PC-3 (cell line): ENCODE measurements at regions not wholly inside any gene's neighbourhood (a gene's known extent, or its start where the extent isn't known, plus 50 kb on each side); places are given as distances from the start of the nearest gene placed in this dataset.

ENCODE experiments used
- ATAC-seq: fragments of 200-7000 bp; cut with Tn5 transposase; 2 replicates; pipeline ENCODE4 v1.9.1; 2020; ENCODE audit warnings: mild to moderate bottlenecking, moderate library complexity
- BruUV-seq: library from RNA; stranded (reverse); fragments of 400-500 nt; replicated peaks from 2 replicates; lab custom pipeline; 2021; lab: Mats Ljungman, UMichigan
- CTCF ChIA-PET: fragments of 300-600 bp; sonication (Branson Sonifier 250); formaldehyde crosslinking; loops from one replicate; lab custom pipeline; 2022; ENCODE audit warnings: antibody characterized with exemption; lab: Charles Lee
- POLR2A ChIA-PET: fragments of 300-600 bp; sonication (Branson Sonifier 250); formaldehyde crosslinking; loops from one replicate; lab custom pipeline; 2022; ENCODE audit warnings: antibody characterized with exemption; ENCODE audit not compliant: unreplicated experiment; lab: Charles Lee
- DNase-seq: peaks from one replicate; pipeline ENCODE4 v3.0.0-alpha.2; 2015
- H2AFZ ChIP-seq: fragments of 300-600 bp; sonication (generic); 2 replicates; pipeline ENCODE4 v1.6.0; 2016; ENCODE audit warnings: antibody characterized with exemption, low read length
- H3F3A ChIP-seq: fragments of 300-600 bp; sonication (generic); one replicate; pipeline ENCODE4 v1.6.0; 2017; ENCODE audit warnings: antibody characterized with exemption, low read length, control low read depth, mild to moderate bottlenecking; ENCODE audit not compliant: unreplicated experiment
- H3K27ac ChIP-seq: fragments of 300-600 bp; sonication (generic); 2 replicates; pipeline ENCODE4 v1.5.1; 2016; ENCODE audit warnings: mild to moderate bottlenecking, low read length
- H3K27me3 ChIP-seq: fragments of 300-600 bp; sonication (generic); 2 replicates; pipeline ENCODE4 v1.6.1; 2016; ENCODE audit warnings: low read length, mixed read lengths
- H3K36me3 ChIP-seq: fragments of 300-600 bp; sonication (generic); 2 replicates; pipeline ENCODE4 v1.6.1; 2016; ENCODE audit warnings: low read depth, mixed run types, low read length, mixed read lengths
- H3K4me1 ChIP-seq: fragments of 300-600 bp; sonication (generic); 2 replicates; pipeline ENCODE4 v1.5.1; 2016; ENCODE audit warnings: low read length; ENCODE audit not compliant: insufficient read depth
- H3K4me2 ChIP-seq: fragments of 300-600 bp; sonication (generic); 2 replicates; pipeline ENCODE4 v1.6.0; 2016; ENCODE audit warnings: low read length
- H3K4me3 ChIP-seq: fragments of 300-600 bp; sonication (generic); 2 replicates; pipeline ENCODE4 v1.5.1; 2016; ENCODE audit warnings: mild to moderate bottlenecking, low read length, mixed read lengths
- H3K79me2 ChIP-seq: fragments of 300-600 bp; sonication (generic); 2 replicates; pipeline ENCODE4 v1.6.1; 2017; ENCODE audit warnings: low read length, mixed read lengths
- H3K9ac ChIP-seq: fragments of 300-600 bp; sonication (generic); 2 replicates; pipeline ENCODE4 v1.6.0; 2016; ENCODE audit warnings: mild to moderate bottlenecking, low read length
- H3K9me2 ChIP-seq: fragments of 300-600 bp; sonication (generic); replicated peaks from 2 replicates; pipeline ENCODE4 v1.6.1; 2016; ENCODE audit warnings: mixed run types, low read length, mixed read lengths
- H3K9me3 ChIP-seq: fragments of 300-600 bp; sonication (generic); 2 replicates; pipeline ENCODE4 v1.6.1; 2016; ENCODE audit warnings: low read length, mixed read lengths
- H4K20me1 ChIP-seq: fragments of 300-600 bp; sonication (generic); 2 replicates; pipeline ENCODE4 v1.6.1; 2016; ENCODE audit warnings: low read length, mixed read lengths
- CTCF ChIP-seq: fragments of 300-600 bp; sonication (generic); conservative IDR thresholded peaks from 2 replicates; pipeline ENCODE4 v1.5.1; 2017; ENCODE audit warnings: antibody characterized with exemption, low read depth, mild to moderate bottlenecking, low read length
- EZH2 ChIP-seq: fragments of 300-600 bp; sonication (generic); IDR thresholded peaks from one replicate; pipeline ENCODE4 v1.6.1; 2017; ENCODE audit warnings: antibody characterized with exemption, mild to moderate bottlenecking, low read length; ENCODE audit not compliant: unreplicated experiment
- EZH2phosphoT487 ChIP-seq: fragments of 300-600 bp; sonication (generic); IDR thresholded peaks from 2 replicates; pipeline ENCODE4 v1.6.1; 2018; ENCODE audit warnings: mild to moderate bottlenecking, antibody characterized with exemption, low read length, borderline replicate concordance
- intact Hi-C: fragments of 100-400 bp; cut with micrococcal nuclease; formaldehyde crosslinking; loops from 2 replicates; pipeline ENCODE4 v1.9.0; 2023

- Histone ChIP-seq H3F3A (no peaks in the 10 kb centered on the region), H3K36me3 (no peaks in the 10 kb centered on the region), H3K4me3 (no peak overlapping the region), H3K9ac (no peak overlapping the region), H4K20me1 (no peaks in the 10 kb centered on the region), H3K79me2 (no peaks in the 10 kb centered on the region), H3K27me3 (no peaks in the 10 kb centered on the region), H2AFZ (no peak overlapping the region), H3K9me2 (no peaks in the 10 kb centered on the region), H3K4me2 (no peak overlapping the region), H3K27ac (no peak overlapping the region), H3K9me3 (no peaks in the 10 kb centered on the region), H3K4me1 (peaks cover 5% of the 10 kb centered on the region)
- intact Hi-C loops = loop anchor here (1.0 kb wide), 2 partner anchors 152 to 156 kb away; no protein-coding TSS in a partner anchor
- no peak for DNase-seq
- ChIA-PET CTCF (interaction anchor here (0.5 to 1.7 kb wide), 4 partner anchors 63 to 185 kb away, joined by 3 to 8 read pairs (median 6); no protein-coding TSS in a partner anchor), POLR2A (no interaction called here)
- no TSS peak for BruUV-seq
- TF ChIP-seq CTCF (no peak), EZH2phosphoT487 (no peak), EZH2 (no peak)
- ATAC-seq = no peak
These were observed 181.8 kb downstream of the SHQ1 start for GRCh38 chr3:72666447-72666755.

DNA sequence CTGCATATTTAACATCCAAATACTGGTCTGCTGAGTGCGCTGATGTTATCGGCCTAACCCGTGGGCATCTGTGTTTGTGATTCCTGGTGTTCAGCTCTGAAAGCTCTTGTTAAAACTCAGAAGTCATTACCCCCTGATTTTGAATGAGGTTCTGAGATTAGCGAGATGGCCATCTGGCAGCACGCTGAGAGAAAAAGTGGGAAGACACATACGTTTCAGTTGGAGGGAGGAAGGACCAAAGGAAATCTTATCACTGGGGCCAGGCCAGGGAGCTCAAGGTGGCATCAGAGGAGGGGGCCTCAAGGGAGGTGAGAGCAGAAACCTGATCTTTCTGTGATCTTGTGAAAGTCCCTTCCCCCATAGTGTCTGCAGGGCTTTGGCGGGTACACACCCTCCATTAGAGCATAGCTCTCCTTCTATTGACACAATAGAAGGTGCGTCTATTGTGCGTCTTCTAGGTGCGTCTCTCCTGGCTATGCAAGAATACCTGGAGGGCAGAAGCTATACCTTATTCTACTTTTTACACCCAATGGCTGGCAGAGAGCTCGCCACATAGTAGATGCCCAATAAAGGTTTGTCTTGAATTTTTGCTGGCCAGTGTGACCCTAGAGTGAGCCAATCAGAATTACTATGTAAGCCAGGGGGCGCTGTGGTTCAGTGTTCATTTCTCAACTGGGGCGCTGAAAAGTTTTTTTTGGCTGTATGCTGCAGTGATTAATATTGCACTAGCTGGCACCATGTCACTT, 182.4 kb downstream of the SHQ1 start:
- H3K9me2 ChIP-seq = no peaks in the 10 kb centered on the region
- no peak overlapping the region for H3K27ac ChIP-seq
- no peaks in the 10 kb centered on the region for H3K9me3 ChIP-seq
- ChIA-PET CTCF (interaction anchor here (0.6 to 1.7 kb wide), 8 partner anchors 17 to 204 kb away, joined by 3 to 8 read pairs (median 3); no protein-coding TSS in a partner anchor), POLR2A (no interaction called here)
- no peaks in the 10 kb centered on the region for H3K36me3 ChIP-seq
- no peak overlapping the region for H3K4me2 ChIP-seq
- no peaks in the 10 kb centered on the region for H3K27me3 ChIP-seq
- no peak overlapping the region for H3K4me3 ChIP-seq
- peaks cover 9% of the 10 kb centered on the region for H3K4me1 ChIP-seq
- peak; percentile 60 for ATAC-seq
- BruUV-seq = no TSS peak
- no peaks in the 10 kb centered on the region for H3F3A ChIP-seq
- no peaks in the 10 kb centered on the region for H4K20me1 ChIP-seq
- no peak for TF ChIP-seq EZH2
- TF ChIP-seq EZH2phosphoT487 = no peak
- TF ChIP-seq CTCF = peak; percentile 85
- DNase-seq = peak; percentile 73
- H2AFZ ChIP-seq = no peak overlapping the region
- H3K79me2 ChIP-seq = no peaks in the 10 kb centered on the region
- no peak overlapping the region for H3K9ac ChIP-seq
- intact Hi-C loops = loop anchor here (1.0 kb wide), 2 partner anchors 152 to 156 kb away; no protein-coding TSS in a partner anchor

DNA sequence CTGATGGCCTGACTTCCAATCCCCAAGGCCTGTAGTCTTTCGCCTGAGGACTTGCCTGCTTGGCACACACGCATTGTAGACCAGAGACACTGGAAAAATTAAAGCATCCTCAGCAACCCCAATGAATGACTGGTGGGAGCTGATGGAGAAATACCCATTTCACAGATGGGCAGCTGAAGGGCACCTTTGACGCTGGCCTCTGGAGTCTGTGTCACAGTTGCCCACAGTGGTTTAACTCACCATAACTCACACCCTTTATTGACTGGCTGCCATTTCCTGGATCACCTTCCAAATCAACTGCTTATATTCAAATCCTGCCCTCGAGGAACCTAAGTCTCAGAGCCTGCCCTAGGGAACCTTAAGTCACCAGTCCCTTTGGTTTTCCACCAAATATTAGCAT, 183.1 kb downstream of the SHQ1 start:
- ChIA-PET CTCF (interaction anchor here (0.9 to 1.6 kb wide), 2 partner anchors 58 to 155 kb away, joined by 3 to 8 read pairs; no protein-coding TSS in a partner anchor), POLR2A (no interaction called here)
- ATAC-seq = no peak
- H3K4me3 ChIP-seq = no peak overlapping the region
- H3K4me1 ChIP-seq = peaks cover 17% of the 10 kb centered on the region
- H2AFZ ChIP-seq = no peak overlapping the region
- no peaks in the 10 kb centered on the region for H3K27me3 ChIP-seq
- no peaks in the 10 kb centered on the region for H4K20me1 ChIP-seq
- no peaks in the 10 kb centered on the region for H3K79me2 ChIP-seq
- no peaks in the 10 kb centered on the region for H3K36me3 ChIP-seq
- H3K27ac ChIP-seq = no peak overlapping the region
- no TSS peak for BruUV-seq
- H3F3A ChIP-seq = no peaks in the 10 kb centered on the region
- intact Hi-C loops = no loop called here
- H3K9me3 ChIP-seq = no peaks in the 10 kb centered on the region
- no peak overlapping the region for H3K4me2 ChIP-seq
- DNase-seq = no peak
- H3K9ac ChIP-seq = no peak overlapping the region
- H3K9me2 ChIP-seq = no peaks in the 10 kb centered on the region
- TF ChIP-seq CTCF = no peak
- TF ChIP-seq EZH2 = no peak
- TF ChIP-seq EZH2phosphoT487 = no peak
